Esophagus muscularis mucosa (tissue), 4 donors: ENCODE measurements at regions not wholly inside any gene's neighbourhood (a gene's known extent, or its start where the extent isn't known, plus 50 kb on each side); places are given as distances from the start of the nearest gene placed in this dataset.

Source experiments
- DNase-seq: peaks from one replicate; pipeline ENCODE4 v3.0.0-alpha.2; 2017; ENCODE audit errors: extremely low spot score
- H3K27ac ChIP-seq, 4 donors: fragments of 200-600 bp; sonication (generic); replicated peaks in 1 of 4; 1 replicate in 3 of 4; 2 replicates in 1 of 4; pipeline ENCODE4 v1.5.1; 2016 to 2019; ENCODE audit warnings: mild to moderate bottlenecking in 1 of 4
- H3K27me3 ChIP-seq, 4 donors: fragments of 200-600 bp; sonication (generic); one replicate each; pipeline versions ENCODE4 v1.5.1 to v1.6.0; 2016 to 2019
- H3K36me3 ChIP-seq, 4 donors: fragments of 200-600 bp; sonication (generic); one replicate each; pipeline ENCODE4 v1.5.1; 2016 to 2019
- H3K4me1 ChIP-seq, 4 donors: fragments of 200-600 bp; sonication (generic); one replicate each; pipeline ENCODE4 v1.5.1; 2016 to 2019
- H3K4me3 ChIP-seq, 4 donors: fragments of 200-600 bp; sonication (generic); 1 replicate in 2 of 4; 2 replicates in 2 of 4; pipeline ENCODE4 v1.5.1; 2016 to 2019; ENCODE audit warnings: mild to moderate bottlenecking in 4 of 4, moderate library complexity in 1 of 4
- H3K9me3 ChIP-seq, 4 donors: fragments of 200-600 bp; sonication (generic); 1 replicate in 3 of 4; 2 replicates in 1 of 4; pipeline ENCODE4 v1.5.1; 2016 to 2019
- EP300 ChIP-seq: sonication (generic); formaldehyde crosslinking; IDR thresholded peaks from one replicate; pipeline ENCODE4 v1.6.1; 2017; ENCODE audit warnings: antibody characterized with exemption
- POLR2A ChIP-seq: fragments of 450-650 bp; IDR thresholded peaks from one replicate; pipeline ENCODE4 v1.6.1; 2017; ENCODE audit warnings: antibody characterized with exemption, moderate library complexity, mild to moderate bottlenecking, low read depth
- POLR2AphosphoS5 ChIP-seq, 2 donors: sonication (generic); formaldehyde crosslinking; IDR thresholded peaks; one replicate each; pipeline ENCODE4 v1.6.1; 2017; ENCODE audit warnings: antibody characterized with exemption in 2 of 2
- WGBS: methylation state at CpG from one replicate; pipeline ENCODE4 v1.1.5; 2018; 5-methylcytosine and 5-hydroxymethylcytosine counted together
- intact Hi-C: fragments of 100-400 bp; cut with DNase I; formaldehyde crosslinking; loops from one replicate; pipeline ENCODE4 v1.15.1; 2023
- TF ChIP-seq, protein P1 (sequence below), 3 experiments: fragments of 200-600 bp in 2 of 3; fragments of 450-650 bp in 1 of 3; sonication (generic) in 2 of 3; IDR thresholded peaks; one replicate each; pipeline ENCODE4 v1.5.1; 2017 to 2019; ENCODE audit warnings: antibody characterized with exemption in 3 of 3, mild to moderate bottlenecking in 2 of 3, moderate library complexity in 1 of 3

GRCh38 chr7:142487124-142487523, 229.3 kb upstream of the PRSS58 start:
- Histone ChIP-seq H3K4me3 (no peak overlapping the region), H3K4me1 (peaks cover 0 to 9% (median 8%) of the 10 kb centered on the region in 4 donors), H3K27ac (no peak overlapping the region), H3K27me3 (peaks cover 0 to 2% (median 0%) of the 10 kb centered on the region in 4 donors), H3K9me3 (no peaks in the 10 kb centered on the region), H3K36me3 (no peaks in the 10 kb centered on the region)
- no peak for DNase-seq
- no peak for TF ChIP-seq POLR2A
- TF ChIP-seq EP300: no peak
- TF ChIP-seq, protein P1, sequence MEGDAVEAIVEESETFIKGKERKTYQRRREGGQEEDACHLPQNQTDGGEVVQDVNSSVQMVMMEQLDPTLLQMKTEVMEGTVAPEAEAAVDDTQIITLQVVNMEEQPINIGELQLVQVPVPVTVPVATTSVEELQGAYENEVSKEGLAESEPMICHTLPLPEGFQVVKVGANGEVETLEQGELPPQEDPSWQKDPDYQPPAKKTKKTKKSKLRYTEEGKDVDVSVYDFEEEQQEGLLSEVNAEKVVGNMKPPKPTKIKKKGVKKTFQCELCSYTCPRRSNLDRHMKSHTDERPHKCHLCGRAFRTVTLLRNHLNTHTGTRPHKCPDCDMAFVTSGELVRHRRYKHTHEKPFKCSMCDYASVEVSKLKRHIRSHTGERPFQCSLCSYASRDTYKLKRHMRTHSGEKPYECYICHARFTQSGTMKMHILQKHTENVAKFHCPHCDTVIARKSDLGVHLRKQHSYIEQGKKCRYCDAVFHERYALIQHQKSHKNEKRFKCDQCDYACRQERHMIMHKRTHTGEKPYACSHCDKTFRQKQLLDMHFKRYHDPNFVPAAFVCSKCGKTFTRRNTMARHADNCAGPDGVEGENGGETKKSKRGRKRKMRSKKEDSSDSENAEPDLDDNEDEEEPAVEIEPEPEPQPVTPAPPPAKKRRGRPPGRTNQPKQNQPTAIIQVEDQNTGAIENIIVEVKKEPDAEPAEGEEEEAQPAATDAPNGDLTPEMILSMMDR (IDR thresholded peaks at IDR 0.05): no peak
- TF ChIP-seq POLR2AphosphoS5 (IDR thresholded peaks at IDR 0.05): no peak
- intact Hi-C loops: no loop called here
- WGBS: 69% methylated on average over 4 of the region's 4 CpGs

GRCh38 chr7:142485617-142486226, 227.9 kb upstream of the PRSS58 start:
- Histone ChIP-seq H3K4me1 (peaks cover 0 to 9% (median 8%) of the 10 kb centered on the region in 4 donors), H3K27me3 (peaks cover 0 to 2% (median 0%) of the 10 kb centered on the region in 4 donors), H3K4me3 (no peak overlapping the region), H3K9me3 (no peaks in the 10 kb centered on the region), H3K27ac (no peak overlapping the region), H3K36me3 (no peaks in the 10 kb centered on the region)
- WGBS: 76% methylated on average over 7 of the region's 7 CpGs
- DNase-seq: no peak
- TF ChIP-seq POLR2A (no peak), POLR2AphosphoS5 (IDR thresholded peaks at IDR 0.05) (no peak)
- TF ChIP-seq, protein P1 (IDR thresholded peaks at IDR 0.05): peak in 1 of 3 experiments; percentile 7
- intact Hi-C loops: no loop called here

DNA sequence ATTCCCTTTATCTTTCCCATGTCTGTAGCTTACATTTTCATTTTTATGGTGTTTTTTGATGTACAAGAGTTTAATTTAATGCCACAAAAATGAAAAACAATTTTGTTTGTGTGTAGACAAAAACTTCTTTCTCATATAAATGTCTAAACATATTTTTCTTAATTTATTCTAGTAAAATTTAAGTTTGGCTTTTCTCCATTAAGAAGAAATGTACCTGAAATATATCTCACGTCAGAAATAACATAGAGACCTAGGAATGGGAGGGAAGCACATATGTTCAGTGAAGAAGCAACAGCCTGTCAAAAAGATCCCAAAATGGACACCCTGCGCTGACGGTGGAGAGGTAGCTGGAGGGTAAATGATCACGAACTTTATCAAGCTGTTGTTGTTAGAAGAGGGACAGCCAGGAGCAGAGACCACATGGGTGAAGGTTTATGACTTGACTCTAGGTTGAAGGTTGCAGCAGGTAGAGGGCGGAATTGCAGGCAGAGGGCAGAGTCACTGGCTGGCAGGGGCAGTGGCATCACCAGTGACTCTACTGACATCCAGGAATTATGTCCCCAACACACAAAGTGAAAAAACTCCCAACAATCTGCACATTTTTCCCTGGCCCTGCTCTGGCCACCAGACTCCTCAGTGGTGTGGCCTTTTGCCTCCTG, 225.9 kb upstream of the PRSS58 start:
- no peaks in the 10 kb centered on the region for H3K36me3 ChIP-seq
- no peak for DNase-seq
- H3K4me1 ChIP-seq: peaks cover 0 to 9% (median 8%) of the 10 kb centered on the region in 4 donors
- H3K27ac ChIP-seq: no peak overlapping the region
- H3K9me3 ChIP-seq: no peaks in the 10 kb centered on the region
- no peak for TF ChIP-seq EP300
- TF ChIP-seq POLR2AphosphoS5 (IDR thresholded peaks at IDR 0.05): no peak
- TF ChIP-seq, protein P1 (IDR thresholded peaks at IDR 0.05): no peak
- TF ChIP-seq POLR2A: no peak
- intact Hi-C loops: no loop called here
- peaks cover 0 to 1% (median 0%) of the 10 kb centered on the region in 4 donors for H3K27me3 ChIP-seq
- WGBS: 79% methylated on average over 5 of the region's 5 CpGs
- H3K4me3 ChIP-seq: no peak overlapping the region

DNA sequence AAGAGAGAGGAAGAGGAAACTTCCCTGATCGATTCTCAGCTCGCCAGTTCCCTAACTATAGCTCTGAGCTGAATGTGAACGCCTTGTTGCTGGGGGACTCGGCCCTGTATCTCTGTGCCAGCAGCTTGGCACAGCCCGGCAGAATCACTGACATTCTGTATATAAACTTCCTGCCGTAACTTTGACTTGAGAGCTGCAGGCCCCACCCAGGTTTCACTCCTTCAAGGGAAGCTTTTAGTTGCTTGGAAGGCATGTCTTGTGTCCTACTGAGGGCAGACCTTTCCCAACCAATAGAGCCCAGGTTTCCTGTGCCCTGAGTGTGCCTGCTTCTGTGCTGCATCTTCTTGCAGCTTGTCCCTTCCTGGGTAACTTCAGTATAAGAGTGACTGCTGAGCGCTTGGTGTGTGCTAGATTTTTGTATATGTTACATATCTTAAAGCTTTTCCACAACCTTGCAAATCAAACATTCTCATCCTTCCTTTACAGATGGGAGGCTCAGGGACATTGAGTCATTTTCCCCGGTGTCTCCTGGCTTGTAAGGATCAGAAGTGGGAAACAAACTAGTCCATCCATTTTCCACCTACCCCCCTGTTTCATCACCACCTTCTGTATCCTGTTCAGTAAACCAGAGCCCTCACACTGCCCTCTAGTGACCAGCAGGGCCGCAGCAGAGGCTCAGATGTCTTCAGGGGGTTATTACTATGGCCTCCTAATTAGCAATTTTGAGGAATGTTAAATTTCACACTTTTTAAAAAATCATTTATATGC, 225.2 kb upstream of the PRSS58 start:
- WGBS: 50% methylated on average over 9 of the region's 9 CpGs
- Histone ChIP-seq H3K27ac (no peak overlapping the region), H3K9me3 (no peaks in the 10 kb centered on the region), H3K36me3 (no peaks in the 10 kb centered on the region), H3K4me1 (peaks cover 0 to 11% (median 9%) of the 10 kb centered on the region in 4 donors), H3K27me3 (no peaks in the 10 kb centered on the region), H3K4me3 (no peak overlapping the region)
- intact Hi-C loops: no loop called here
- TF ChIP-seq, protein P1 (IDR thresholded peaks at IDR 0.05): peak; percentile 41 to 64 (median 46)
- TF ChIP-seq EP300: no peak
- no peak for DNase-seq
